HG03469 (cell line): ENCODE measurements at regions not wholly inside any gene's neighbourhood (a gene's known extent, or its start where the extent isn't known, plus 50 kb on each side); places are given as distances from the start of the nearest gene placed in this dataset.

Experiments used
- ATAC-seq: cut with Tn5 transposase; IDR thresholded peaks from one replicate; pipeline ENCODE4 v1.9.1; 2021; ENCODE audit warnings: mild to moderate bottlenecking, moderate library complexity, moderate number of reproducible peaks; ENCODE audit not compliant: unreplicated experiment

DNA sequence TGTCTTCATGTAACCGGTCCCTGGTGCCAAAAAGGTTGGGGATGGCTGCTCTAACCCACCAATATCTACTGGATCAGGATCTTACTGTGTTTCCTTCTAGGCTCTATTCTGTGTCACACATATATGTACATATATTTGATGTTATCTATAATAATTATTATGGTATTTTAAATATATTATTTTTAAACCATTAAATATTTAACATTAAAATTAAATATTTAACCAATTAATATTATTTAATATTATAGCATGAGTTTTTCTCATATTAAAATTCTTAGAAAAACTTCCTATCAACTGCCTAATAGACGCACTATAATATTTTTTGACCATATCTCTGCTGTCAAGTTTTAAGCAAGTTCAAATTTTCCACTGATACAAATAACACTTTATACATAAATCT lies 196.9 kb upstream of the PLET1 start:
- no peak for ATAC-seq

DNA sequence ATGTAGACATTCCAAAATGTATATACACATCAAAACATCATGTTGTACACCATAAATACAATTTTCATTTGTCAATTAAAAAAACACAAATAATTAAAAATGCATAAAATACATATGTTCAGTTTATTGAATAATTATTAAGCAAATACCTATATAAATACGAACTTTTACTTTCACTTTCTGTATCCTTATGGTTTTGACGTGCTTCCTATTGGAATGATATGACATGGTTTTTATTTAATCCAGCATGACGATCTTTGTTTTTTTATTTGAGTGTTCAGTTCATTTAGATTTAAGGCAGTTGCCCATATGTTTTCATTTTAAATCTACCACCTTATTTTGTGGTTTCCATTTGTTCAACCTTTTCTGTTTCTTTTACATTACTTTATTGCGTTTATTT lies 198.3 kb upstream of the PLET1 start:
- no peak for ATAC-seq

DNA sequence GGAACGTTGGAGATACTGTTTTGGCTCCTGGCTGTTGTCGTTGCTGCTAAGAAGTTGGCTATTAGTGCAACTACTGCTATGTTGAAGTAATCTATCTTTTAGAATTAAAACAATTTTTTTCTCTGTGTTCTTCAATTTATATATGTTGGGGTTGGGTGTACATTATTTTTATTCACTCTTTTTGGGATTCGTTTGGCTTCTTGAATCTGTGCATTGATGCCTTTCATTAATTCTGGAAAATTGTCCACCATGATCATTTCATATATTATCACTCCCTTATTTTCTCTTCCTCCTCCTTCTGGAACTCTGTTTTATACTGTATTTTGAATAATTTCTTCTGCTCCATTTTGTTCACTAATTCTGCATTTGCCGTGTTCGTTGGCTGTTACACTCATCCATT lies 199.5 kb upstream of the PLET1 start:
- ATAC-seq, result no peak

DNA sequence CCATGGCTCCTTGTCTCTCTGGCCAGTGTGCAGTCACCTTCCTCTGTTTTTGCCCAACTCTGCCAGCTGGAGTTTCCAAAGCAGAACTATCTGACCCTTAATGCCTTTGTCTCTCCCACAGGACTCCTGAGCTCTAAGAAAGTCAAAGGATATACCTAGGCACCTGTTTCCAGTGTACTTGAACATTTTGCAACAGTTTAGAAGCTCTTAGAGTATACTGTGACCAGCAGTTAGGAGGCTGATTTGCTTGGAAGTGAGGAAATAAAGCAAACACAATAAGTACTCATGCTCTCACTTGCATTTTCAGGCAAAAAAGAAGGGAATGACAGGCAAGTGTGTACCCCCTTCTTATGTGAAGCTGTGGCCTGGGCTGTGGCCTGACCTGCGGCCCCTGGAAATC lies 204.3 kb upstream of the PLET1 start:
- no peak for ATAC-seq

DNA sequence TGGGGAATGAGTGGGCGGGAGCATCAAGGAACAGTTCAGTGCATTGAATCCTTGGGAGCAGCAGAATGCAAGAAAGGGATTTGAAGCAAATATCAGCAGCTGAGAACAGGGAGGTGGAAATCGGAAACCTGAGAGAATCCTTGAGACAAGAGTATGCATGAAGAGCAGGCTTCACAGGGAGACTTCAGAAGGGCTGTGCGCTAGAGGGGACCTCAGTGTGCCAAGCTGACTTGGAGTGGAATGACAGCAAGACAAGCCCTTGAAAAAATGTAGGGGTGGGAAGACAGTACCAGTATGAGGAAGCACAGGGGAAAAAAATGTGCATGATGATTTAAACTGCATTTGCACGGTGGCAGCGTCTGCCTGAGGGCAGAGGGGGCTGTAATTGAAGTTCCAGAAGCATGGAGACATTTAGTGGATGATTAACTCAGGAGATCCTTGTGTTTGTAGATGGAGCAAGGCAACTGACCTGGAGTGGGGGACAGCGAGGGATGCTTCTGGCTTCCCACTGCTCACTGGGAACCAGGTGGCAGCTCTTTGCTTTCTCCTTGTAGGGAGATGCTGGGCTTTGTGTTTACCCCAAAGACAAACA lies 204.9 kb upstream of the PLET1 start:
- ATAC-seq, result no peak

DNA sequence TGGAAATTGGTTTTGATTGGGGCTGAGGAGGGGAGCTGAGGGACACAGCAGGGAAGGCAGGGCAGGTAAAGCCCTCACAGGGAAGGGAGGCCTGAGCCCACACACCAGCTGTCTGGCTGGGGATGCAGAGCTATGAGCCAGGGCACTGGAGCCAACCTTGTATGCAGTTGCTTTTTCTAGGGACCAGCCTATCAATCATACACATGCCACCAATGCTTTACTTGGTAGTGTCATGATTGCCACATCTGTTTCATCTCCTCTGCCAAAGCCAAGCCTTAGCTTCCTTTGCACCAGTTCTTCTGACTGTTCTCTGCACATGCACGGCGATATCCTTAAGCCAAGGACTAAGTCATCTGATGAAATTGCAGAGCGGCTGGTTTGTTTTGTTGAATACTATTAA lies 207.1 kb upstream of the PLET1 start:
- ATAC-seq, result no peak

DNA sequence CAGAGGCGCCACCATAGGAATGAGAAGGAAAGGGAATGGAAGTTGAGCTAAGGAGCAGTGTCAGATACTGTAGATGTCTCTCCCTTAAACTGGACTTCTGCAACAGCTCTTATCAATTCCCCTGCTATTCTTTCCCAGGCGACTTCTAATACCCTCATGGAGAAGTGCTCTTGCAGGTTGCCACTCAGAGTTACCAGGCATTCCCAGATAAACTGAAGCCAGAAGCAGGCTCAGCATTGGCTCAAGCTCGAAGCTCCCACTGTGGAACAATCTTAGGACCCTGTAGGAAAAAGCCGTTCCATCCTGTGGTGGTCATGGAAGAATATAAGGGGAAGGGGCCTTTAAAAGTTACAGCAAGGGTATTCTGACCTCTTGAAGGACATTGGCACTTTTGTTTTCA lies 208.7 kb upstream of the PLET1 start:
- no peak for ATAC-seq

DNA sequence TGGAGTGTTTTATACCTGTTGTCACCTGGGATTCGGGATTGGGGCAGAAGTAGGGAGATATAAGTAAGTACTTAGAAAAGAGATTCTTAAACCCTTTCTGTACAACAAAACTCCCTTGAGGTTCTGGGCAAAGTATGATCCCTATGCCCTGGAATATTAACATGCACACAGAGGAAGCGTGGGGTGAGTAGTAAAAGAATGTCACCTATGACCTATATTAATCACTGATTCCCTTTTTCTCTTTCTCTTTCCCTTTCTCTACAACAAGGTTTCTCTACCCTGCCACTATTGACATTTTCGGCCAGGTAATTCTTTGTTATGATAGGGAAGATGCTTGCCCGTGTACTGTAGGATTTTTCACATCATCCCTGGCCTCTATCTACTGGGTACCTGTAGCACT lies 209.7 kb upstream of the PLET1 start:
- ATAC-seq, result no peak

DNA sequence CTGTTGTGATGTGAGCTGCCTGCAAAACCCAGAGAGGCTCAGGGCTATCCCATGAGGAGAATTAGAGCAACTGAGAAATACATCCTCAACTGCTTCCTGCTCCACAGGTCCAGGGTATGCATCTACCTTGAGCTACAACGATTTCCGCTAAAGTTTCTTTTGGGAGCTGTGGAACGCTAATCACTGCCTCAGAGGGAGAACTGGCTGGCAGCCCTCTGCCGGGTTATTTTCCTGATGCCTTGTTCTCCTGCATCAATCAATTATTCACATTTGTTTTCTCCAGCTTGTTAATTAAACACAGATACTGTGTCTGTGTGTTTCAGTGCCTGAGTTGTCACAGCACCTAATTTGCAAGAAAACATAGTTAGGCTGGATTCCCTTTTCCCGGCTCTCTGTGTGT lies 211.1 kb upstream of the PLET1 start:
- no peak for ATAC-seq

DNA sequence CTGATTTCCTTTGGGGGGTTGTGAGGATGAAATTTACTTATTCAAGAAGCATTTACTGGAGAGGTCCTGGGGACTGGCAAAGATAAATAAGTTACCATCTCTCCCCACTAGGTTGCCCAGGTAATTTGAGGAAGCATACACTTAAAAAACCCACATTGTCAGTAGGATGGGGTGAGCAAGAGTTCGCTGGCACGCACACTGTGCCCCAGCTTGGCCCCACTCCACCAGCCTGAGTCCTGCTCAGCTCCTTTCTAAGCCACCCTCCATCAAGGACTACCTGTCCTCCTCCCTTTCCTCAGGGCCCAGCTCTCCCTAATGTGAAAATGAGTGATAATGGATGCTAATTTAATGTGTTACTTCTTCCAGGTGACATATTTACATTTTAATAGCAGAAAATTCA lies 216.5 kb upstream of the PLET1 start:
- ATAC-seq, result no peak

DNA sequence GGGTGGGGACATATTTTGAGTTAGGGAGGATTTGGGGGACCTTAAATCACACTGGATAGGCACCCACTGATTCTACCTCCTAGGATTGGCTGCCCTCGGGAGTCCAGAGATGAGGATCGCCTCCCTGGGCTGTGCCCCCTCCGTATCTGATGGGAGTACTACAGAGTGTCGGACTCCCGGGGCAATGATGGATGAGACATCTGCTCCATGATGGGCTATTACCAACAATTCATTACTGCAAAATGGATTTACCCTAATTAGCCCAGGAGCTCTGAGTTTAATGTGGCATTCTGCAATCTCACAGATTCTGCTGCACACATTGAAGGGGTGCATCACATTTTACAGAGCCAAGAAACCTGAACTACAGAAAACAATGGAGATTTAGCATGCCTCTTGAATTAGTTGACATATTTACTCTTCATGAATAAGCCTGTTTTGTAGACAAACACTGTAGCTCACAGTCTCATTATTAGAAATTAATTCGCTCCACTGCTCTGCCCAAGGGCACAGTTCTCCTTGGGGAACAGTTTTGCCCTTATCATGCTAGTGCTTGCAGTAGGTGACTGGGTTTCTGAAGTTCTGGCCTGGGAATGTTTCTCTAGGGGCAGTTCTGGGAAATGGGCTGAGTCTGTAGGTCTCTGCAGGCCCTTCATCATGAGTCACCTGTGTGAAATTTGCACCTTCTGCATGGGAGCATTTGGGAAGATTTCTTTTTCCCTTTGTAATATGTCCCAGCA lies 217.1 kb upstream of the PLET1 start:
- ATAC-seq, result no peak

DNA sequence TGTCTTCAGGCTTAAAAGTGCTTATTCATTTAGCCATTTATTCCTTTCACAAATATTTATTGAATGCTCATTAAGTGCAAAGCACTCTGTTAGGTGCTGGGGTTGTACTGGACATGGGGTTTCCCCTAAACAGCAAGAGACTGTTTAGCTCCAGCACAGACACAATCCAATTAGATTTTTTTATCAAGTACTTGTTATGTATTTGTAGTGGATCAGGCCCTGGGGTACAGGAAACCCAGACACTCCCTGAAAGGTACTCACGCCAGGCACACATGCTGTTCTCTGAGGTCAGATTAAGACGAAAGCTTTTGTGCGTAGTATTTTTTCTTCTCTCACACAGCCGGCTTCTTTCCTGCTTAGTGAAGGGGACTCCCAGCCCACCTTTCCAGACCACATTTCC lies 218.1 kb upstream of the PLET1 start:
- ATAC-seq, result no peak

DNA sequence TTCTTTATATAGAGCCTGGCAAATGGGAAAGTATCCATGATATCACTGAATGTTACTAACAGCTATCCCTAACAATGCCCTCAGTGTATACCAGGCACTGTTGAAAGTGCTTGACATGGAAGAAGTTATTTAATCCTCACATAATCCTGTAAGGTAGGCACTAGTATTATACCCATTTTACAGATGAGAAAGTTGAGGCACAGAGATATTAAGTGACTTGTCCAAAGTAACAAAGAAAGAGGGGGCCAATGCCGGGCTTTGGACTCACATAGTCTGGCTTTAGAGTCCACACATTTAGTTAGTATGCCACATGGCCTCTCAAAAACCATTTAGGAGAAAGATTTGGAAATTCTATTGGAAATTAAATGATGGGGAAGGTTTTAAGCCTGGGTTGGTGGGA lies 220.8 kb upstream of the PLET1 start:
- no peak for ATAC-seq

DNA sequence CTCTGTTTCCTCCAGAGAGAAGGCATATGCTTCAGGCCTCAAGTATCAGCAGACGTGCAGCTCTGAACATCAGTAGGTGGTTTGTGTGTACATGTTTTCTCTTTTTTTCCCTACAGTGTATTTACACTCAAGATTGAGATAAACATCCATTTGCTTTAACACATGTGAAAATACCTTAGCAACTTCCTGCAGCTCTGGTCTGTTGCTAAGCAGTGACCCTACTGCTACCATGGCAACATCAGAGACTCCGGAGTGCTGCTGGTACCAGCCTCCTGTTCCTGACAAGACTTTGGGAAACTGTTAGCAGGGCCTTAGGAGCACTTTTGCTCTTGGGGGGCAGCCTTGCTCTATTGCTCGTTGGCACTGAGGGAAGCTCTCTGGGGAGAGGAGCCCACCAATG lies 221.2 kb upstream of the PLET1 start:
- ATAC-seq, result no peak

DNA sequence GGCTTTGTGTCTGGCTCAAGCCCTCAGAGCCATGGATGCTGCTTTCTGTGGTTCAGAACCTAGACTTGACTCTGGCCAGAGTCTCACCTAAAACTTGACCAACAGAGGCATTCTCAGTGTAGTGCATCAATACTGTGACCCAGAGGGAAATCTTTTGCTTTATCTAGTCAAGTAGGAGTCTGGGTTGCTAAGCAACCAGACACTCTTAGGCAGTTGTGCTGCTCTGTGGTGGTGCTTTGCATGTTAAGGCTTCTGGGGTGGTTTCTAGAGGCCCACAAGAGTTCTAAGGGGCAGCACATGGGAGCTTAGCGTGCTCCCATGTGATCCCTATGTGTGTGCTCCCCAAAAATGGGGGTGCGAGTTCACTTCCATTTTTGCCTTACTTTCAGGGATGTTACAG lies 224.6 kb upstream of the PLET1 start:
- no peak for ATAC-seq

DNA sequence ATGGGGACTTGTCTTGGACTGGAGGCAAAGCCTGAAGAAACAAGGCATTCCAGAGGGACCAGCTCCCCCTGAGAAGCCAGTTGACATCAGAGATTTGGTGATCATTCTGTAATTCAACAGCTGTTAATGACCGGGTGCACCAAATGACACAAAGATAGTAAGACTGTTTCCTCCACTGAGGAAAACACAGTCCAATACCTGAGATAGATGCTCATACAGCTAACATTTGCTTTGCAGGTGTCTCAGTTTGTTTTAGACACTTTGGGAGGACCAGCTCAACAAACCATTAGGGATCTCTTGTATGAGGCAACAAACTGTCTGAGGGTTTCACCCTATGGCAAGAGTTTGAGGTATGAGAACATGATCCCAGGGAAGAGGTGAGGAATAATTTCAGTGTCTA lies 237.2 kb upstream of the PLET1 start:
- ATAC-seq, result no peak

DNA sequence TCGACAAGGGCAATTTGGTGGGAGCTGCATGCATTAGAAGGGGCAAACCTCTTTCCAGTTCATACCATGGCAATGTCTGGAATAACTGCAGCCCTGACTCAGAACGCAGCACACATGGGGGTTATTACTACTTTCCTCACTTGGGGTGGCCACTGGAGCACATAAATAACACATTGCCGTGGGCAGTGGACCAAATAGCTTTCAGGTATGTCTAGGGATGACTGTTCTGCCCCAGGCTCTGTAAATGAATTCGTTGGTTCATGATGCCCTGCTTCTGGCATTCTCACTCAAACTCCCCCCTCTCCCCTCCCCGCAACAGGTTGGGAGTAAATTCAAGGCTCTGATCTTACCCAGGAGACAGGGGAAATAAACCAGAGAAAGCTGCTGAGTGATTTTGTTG lies 238.0 kb upstream of the PLET1 start:
- no peak for ATAC-seq

DNA sequence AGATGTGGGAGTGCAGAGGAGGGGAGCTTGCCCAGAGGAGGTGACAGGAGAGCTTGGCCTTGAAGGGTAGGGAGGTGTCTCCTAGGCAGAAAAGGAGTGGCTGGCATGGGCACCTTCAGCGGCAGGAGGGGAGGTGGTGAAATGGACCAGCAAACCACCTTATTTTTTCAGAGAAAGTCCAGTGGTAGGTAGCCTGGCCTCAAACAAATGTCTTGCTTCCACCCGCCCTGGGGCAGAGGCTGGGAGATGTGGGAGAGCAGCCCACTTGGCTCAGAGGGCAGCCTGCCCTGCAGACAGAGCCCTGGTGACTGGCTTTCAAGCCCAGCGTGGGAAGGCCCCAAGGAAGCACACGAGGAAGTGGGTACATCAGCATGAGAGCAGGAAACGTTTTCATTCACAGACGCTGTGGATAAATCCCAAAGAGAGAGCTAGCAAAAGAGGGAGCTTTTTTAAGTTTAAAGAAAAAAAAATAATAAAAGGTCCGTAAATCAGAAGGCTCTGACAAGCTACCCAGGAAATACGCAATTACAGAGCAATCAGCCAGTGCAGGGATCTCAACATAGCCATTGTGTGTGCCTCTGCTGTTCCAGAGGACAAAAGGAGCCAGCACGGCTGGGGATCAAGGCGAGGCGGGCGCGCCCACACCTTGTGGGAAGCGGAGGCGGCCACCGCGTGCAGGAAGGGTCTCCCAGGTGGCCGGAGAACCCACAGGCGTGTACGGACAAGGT lies 238.7 kb upstream of the PLET1 start:
- no peak for ATAC-seq

DNA sequence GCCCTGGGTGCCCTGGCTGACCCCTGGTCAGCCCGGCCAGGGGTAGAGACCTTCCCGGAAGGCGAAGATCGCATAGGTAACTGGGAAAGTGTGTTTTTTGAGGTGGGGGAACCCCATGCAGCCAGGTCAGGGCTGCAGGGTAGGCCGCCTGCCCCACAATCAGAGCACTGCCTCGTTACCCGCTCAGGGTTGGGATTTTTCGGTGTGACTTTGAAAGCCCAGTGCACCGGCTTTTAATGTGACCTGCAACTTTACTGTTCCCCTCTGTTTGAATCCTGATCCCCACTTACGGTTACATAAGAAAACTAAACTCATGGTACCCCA lies 239.2 kb upstream of the PLET1 start:
- ATAC-seq, result no peak

DNA sequence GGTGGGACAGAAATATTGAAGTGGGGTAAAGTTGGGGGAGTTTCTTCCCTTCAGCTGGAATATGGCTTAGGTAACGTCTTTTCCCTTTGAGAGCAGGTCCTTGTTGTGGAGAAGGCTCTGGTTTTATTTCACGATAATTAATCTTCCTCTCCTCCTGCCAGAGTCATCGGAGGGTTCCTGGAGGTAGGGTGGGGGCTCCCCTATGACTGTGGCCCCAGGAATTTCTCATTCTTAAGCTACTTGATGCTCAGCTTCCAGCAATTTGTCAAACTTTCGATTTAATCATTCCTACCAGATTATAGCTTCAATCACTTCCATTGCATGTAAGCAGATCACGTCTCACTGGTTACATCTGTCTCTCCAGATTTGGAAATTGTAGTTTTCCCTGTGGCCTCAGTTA lies 242.8 kb upstream of the PLET1 start:
- no peak for ATAC-seq

DNA sequence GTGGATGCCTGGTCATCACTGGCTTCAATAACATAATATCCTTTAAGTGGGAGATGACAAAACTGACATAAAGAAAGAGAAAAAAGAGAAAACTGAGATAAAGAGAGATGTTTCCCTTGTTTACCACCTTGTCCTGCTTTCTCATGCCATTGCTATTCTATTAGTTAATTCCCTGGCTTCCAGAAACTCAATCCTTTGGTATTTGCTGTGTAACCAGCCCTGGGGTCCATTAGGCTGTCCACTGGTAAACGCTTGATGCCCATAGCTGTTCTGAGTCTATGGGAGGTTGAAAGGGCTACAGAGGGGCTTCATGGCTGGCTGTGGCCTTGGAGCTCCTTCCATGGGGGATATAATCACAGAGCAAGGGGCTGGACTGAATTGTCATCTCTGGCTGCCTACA lies 243.4 kb upstream of the PLET1 start:
- ATAC-seq, result no peak

DNA sequence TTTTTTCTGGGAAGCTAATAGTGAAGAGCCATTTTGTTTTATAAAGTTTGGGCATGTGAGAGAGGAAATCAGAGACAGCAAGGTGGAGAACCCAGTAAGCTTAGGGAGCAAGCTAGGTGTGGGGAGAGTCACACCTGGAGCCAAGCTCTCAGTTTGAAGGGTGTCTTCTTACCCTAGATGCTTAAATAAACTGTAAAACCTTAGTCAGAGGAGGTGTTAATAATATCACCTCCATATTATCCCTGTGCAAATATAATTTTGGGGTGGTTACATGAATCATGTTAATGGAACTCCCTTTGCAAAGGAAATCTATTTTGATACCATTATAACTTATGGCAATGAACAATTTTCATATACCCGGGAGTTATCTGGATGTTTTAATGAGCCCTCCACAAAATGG lies 246.2 kb upstream of the PLET1 start:
- no peak for ATAC-seq

DNA sequence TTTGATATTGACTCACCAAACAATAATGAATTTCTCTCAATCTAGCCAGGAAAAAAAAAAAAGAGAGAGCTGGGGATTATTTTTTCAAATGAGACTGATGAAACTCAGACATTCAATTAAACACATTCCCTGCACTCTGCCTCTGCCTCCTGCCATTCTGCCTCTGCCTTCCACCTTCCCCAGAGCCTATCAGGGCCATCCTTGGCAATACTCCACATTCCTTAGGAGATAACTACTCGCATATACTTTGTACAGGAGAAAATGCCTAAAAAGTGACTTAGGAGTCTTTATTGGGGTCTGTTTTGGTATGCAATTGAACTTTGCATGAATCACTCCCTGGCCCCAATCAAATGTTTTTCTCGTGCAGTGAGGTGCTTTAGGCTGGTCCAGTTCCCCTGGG lies 246.6 kb upstream of the PLET1 start:
- no peak for ATAC-seq
